Epithelial cell of proximal tubule (primary cell): ENCODE measurements at regions not wholly inside any gene's neighbourhood (a gene's known extent, or its start where the extent isn't known, plus 50 kb on each side); places are given as distances from the start of the nearest gene placed in this dataset.

Experiments used
- DNase-seq: peaks from one replicate; pipeline ENCODE4 v3.0.0-alpha.2; 2011; ENCODE audit warnings: low read depth
- H3K4me3 ChIP-seq: 2 replicates; pipeline ENCODE4 v1.5.1; 2011; ENCODE audit warnings: low read depth, mild to moderate bottlenecking, low read length
- CTCF ChIP-seq: conservative IDR thresholded peaks from 2 replicates; pipeline ENCODE4 v1.5.1; 2012; ENCODE audit warnings: low read depth, mild to moderate bottlenecking, low read length

GRCh38 chr14:101118233-101118632 is 214.7 kb upstream of the RTL1 start:
- H3K4me3 ChIP-seq: no peak overlapping the region
- DNase-seq: no peak
- no peak for TF ChIP-seq CTCF

GRCh38 chr14:101118746-101119591 is 215.4 kb upstream of the RTL1 start:
- TF ChIP-seq CTCF: no peak
- no peak for DNase-seq
- H3K4me3 ChIP-seq: no peak overlapping the region

- TF ChIP-seq CTCF: no peak
- no peak overlapping the region for H3K4me3 ChIP-seq
- no peak for DNase-seq
Measured at GRCh38 chr14:101119830-101120571, 216.5 kb upstream of the RTL1 start.

GRCh38 chr14:101120641-101121507 is 217.4 kb upstream of the RTL1 start:
- no peak for DNase-seq

GRCh38 chr14:101121508-101122139 is 218.1 kb upstream of the RTL1 start:
- DNase-seq: no peak
- no peak for TF ChIP-seq CTCF
- H3K4me3 ChIP-seq: no peak overlapping the region

More at GRCh38 chr14:101120641-101121507, 217.4 kb upstream of the RTL1 start:
- TF ChIP-seq CTCF: no peak
- H3K4me3 ChIP-seq: no peak overlapping the region
